ENCODE measurements at regions not wholly inside any gene's neighbourhood (a gene's known extent, or its start where the extent isn't known, plus 50 kb on each side); places are given as distances from the start of the nearest gene placed in this dataset.

DNA sequence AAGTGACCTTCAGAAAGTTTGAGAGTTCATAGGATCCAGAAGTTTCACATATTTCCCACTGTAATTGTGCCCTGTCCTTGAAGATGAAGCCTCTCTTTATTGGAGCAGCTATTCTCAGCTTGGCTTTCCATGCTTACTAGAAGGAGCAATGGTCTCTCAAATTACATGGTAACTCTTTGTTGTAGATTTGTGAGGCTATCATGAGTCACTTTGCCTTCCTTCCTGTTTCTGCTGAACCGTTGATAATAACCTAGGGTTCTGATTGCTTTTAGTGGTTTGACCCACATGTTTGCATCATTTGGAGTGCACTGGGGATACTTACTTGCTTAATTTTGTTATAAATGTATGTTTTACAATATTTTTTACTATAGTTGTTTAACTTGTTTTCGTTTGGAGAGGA is 772.9 kb upstream of the SLITRK6 start:
- TF ChIP-seq POLR2A (IDR thresholded peaks at IDR 0.05; ENCODE audit: extremely low read depth, insufficient read length), result no peak
- TF ChIP-seq, protein P1, sequence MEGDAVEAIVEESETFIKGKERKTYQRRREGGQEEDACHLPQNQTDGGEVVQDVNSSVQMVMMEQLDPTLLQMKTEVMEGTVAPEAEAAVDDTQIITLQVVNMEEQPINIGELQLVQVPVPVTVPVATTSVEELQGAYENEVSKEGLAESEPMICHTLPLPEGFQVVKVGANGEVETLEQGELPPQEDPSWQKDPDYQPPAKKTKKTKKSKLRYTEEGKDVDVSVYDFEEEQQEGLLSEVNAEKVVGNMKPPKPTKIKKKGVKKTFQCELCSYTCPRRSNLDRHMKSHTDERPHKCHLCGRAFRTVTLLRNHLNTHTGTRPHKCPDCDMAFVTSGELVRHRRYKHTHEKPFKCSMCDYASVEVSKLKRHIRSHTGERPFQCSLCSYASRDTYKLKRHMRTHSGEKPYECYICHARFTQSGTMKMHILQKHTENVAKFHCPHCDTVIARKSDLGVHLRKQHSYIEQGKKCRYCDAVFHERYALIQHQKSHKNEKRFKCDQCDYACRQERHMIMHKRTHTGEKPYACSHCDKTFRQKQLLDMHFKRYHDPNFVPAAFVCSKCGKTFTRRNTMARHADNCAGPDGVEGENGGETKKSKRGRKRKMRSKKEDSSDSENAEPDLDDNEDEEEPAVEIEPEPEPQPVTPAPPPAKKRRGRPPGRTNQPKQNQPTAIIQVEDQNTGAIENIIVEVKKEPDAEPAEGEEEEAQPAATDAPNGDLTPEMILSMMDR (IDR thresholded peaks at IDR 0.05; ENCODE audit: low read depth, low read length), result no peak
- TF ChIP-seq, protein P2, sequence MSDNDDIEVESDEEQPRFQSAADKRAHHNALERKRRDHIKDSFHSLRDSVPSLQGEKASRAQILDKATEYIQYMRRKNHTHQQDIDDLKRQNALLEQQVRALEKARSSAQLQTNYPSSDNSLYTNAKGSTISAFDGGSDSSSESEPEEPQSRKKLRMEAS (IDR thresholded peaks at IDR 0.05; ENCODE audit: low read depth, low read length), result no peak
